ENCODE measurements at regions not wholly inside any gene's neighbourhood (a gene's known extent, or its start where the extent isn't known, plus 50 kb on each side); places are given as distances from the start of the nearest gene placed in this dataset.
A peak's percentile ranks its signal among the peaks of the same experiment; 100 is the strongest.

- DNase-seq (no peak), ATAC-seq (no peak)
- intact Hi-C loops (cut with DNase I), result no loop called here
- Histone ChIP-seq H3K27me3 (no peaks in the 10 kb centered on the region), H3K4me3 (no peak overlapping the region), H3K9me3 (no peaks in the 10 kb centered on the region), H3K4me1 (no peaks in the 10 kb centered on the region), H3K27ac (no peak overlapping the region), H3K36me3 (no peaks in the 10 kb centered on the region)
- TF ChIP-seq CTCF (IDR thresholded peaks at IDR 0.05), result no peak
These were observed 308.8 kb upstream of the SYT1 start for GRCh38 chr12:78555802-78556201.

GRCh38 chr12:78556651-78557050 is 307.9 kb upstream of the SYT1 start:
- DNase-seq, result no peak
- Histone ChIP-seq H3K27ac (no peak overlapping the region), H3K27me3 (no peaks in the 10 kb centered on the region), H3K36me3 (no peaks in the 10 kb centered on the region), H3K4me3 (no peak overlapping the region), H3K4me1 (no peaks in the 10 kb centered on the region), H3K9me3 (no peaks in the 10 kb centered on the region)
- no peak for ATAC-seq
- TF ChIP-seq CTCF (IDR thresholded peaks at IDR 0.05), result no peak
- intact Hi-C loops (cut with DNase I), result no loop called here

GRCh38 chr12:78559416-78559815 is 305.2 kb upstream of the SYT1 start:
- ATAC-seq (peak; percentile 47), DNase-seq (no peak)
- intact Hi-C loops (cut with DNase I), result no loop called here
- H3K27me3 ChIP-seq, result no peaks in the 10 kb centered on the region
- no peaks in the 10 kb centered on the region for H3K9me3 ChIP-seq
- no peak overlapping the region for H3K27ac ChIP-seq
- H3K4me3 ChIP-seq, result no peak overlapping the region
- no peaks in the 10 kb centered on the region for H3K4me1 ChIP-seq
- H3K36me3 ChIP-seq, result no peaks in the 10 kb centered on the region
- no peak for TF ChIP-seq CTCF (IDR thresholded peaks at IDR 0.05)

GRCh38 chr12:78559886-78560285 is 304.7 kb upstream of the SYT1 start:
- intact Hi-C loops (cut with DNase I), result no loop called here
- no peak overlapping the region for H3K27ac ChIP-seq
- H3K27me3 ChIP-seq, result no peaks in the 10 kb centered on the region
- no peak overlapping the region for H3K4me3 ChIP-seq
- no peaks in the 10 kb centered on the region for H3K36me3 ChIP-seq
- DNase-seq (no peak), ATAC-seq (no peak)
- no peak for TF ChIP-seq CTCF (IDR thresholded peaks at IDR 0.05)
- H3K4me1 ChIP-seq, result no peaks in the 10 kb centered on the region
- H3K9me3 ChIP-seq, result no peaks in the 10 kb centered on the region

- no peaks in the 10 kb centered on the region for H3K36me3 ChIP-seq
- intact Hi-C loops (cut with DNase I), result no loop called here
- no peak for TF ChIP-seq CTCF (IDR thresholded peaks at IDR 0.05)
- DNase-seq (no peak), ATAC-seq (no peak)
- H3K9me3 ChIP-seq, result no peaks in the 10 kb centered on the region
- no peak overlapping the region for H3K27ac ChIP-seq
- H3K27me3 ChIP-seq, result no peaks in the 10 kb centered on the region
- H3K4me3 ChIP-seq, result no peak overlapping the region
- H3K4me1 ChIP-seq, result no peaks in the 10 kb centered on the region
These were observed 303.9 kb upstream of the SYT1 start for GRCh38 chr12:78560633-78561032.

All from left lung (tissue), 4 donors.